CD14-positive monocyte (primary cell): ENCODE measurements at regions not wholly inside any gene's neighbourhood (a gene's known extent, or its start where the extent isn't known, plus 50 kb on each side); places are given as distances from the start of the nearest gene placed in this dataset.
A peak's percentile ranks its signal among the peaks of the same experiment; 100 is the strongest.

ENCODE experiments used
- DNase-seq, 3 donors: peaks; one replicate each; pipeline ENCODE4 v3.0.0-alpha.2; 2011 to 2022
- H2AFZ ChIP-seq: 2 replicates; pipeline ENCODE4 v1.6.0; 2012; ENCODE audit warnings: mild to moderate bottlenecking, low read depth, low read length, inconsistent platforms; ENCODE audit not compliant: insufficient read depth, poor library complexity, severe bottlenecking
- H3K27ac ChIP-seq, 2 donors: 1 replicate in 1 of 2; 2 replicates in 1 of 2; pipeline ENCODE4 v1.5.1; 2012 to 2013; ENCODE audit warnings: low read length in 2 of 2, control low read depth in 1 of 2, inconsistent platforms in 1 of 2, low read depth in 1 of 2, mild to moderate bottlenecking in 1 of 2
- H3K27me3 ChIP-seq, 2 donors: one replicate each; pipeline versions ENCODE4 v1.6.0 to v1.6.1; 2011 to 2013; ENCODE audit warnings: low read length in 2 of 2; ENCODE audit not compliant: control insufficient read depth in 2 of 2, insufficient read depth in 2 of 2
- H3K36me3 ChIP-seq, 2 donors: replicated peaks in 1 of 2; 1 replicate in 1 of 2; 2 replicates in 1 of 2; pipeline versions ENCODE4 v1.5.1 to v1.6.1; 2012 to 2013; ENCODE audit warnings: low read length in 2 of 2, control low read depth in 1 of 2, inconsistent platforms in 1 of 2, mild to moderate bottlenecking in 1 of 2; ENCODE audit not compliant: insufficient read depth in 2 of 2, control insufficient read depth in 1 of 2
- H3K4me1 ChIP-seq, 2 donors: 1 replicate in 1 of 2; 2 replicates in 1 of 2; pipeline versions ENCODE4 v1.5.1 to v1.6.1; 2012 to 2013; ENCODE audit warnings: low read length in 2 of 2, control low read depth in 1 of 2, inconsistent platforms in 1 of 2, mild to moderate bottlenecking in 1 of 2, moderate library complexity in 1 of 2; ENCODE audit not compliant: insufficient read depth in 2 of 2, control insufficient read depth in 1 of 2
- H3K4me2 ChIP-seq: replicated peaks from 2 replicates; pipeline ENCODE3; 2012; ENCODE audit warnings: low read length, moderate library complexity, mild to moderate bottlenecking; ENCODE audit not compliant: poor library complexity, severe bottlenecking; ENCODE audit errors: extremely low read depth
- H3K4me3 ChIP-seq, 3 experiments: fragments of 200-600 bp in 1 of 3; sonication (generic) in 1 of 3; replicated peaks in 1 of 3; 1 replicate in 2 of 3; 2 replicates in 1 of 3; pipeline ENCODE4 v1.5.1; 2011 to 2013; ENCODE audit warnings: low read length in 3 of 3, mild to moderate bottlenecking in 3 of 3, control low read depth in 2 of 3, low read depth in 2 of 3, inconsistent platforms in 1 of 3, moderate library complexity in 1 of 3
- H3K79me2 ChIP-seq: 2 replicates; pipeline ENCODE4 v1.6.0; 2012; ENCODE audit warnings: mild to moderate bottlenecking, control low read depth, inconsistent platforms, low read length, moderate library complexity; ENCODE audit not compliant: insufficient read depth
- H3K9ac ChIP-seq: 2 replicates; pipeline ENCODE4 v1.6.0; 2017; ENCODE audit warnings: low read length, mild to moderate bottlenecking; ENCODE audit not compliant: insufficient read depth, poor library complexity, severe bottlenecking
- H3K9me3 ChIP-seq, 2 donors: replicated peaks in 1 of 2; 1 replicate in 1 of 2; 2 replicates in 1 of 2; pipeline versions ENCODE4 v1.5.1 to v1.6.1; 2012 to 2013; ENCODE audit warnings: low read length in 2 of 2, control low read depth in 1 of 2; ENCODE audit not compliant: control insufficient read depth in 1 of 2, insufficient read depth in 1 of 2
- H4K20me1 ChIP-seq: 2 replicates; pipeline ENCODE4 v1.6.0; 2012; ENCODE audit warnings: mild to moderate bottlenecking, low read length, control low read depth, moderate library complexity; ENCODE audit not compliant: insufficient read depth
- H3K27ac Mint-ChIP-seq, 7 donors: one replicate each; pipeline ENCODE4 v1.8.0; 2020; ENCODE audit warnings: mild to moderate bottlenecking in 7 of 7, mixed read lengths in 7 of 7, moderate library complexity in 6 of 7, inconsistent platforms in 2 of 7
- H3K27me3 Mint-ChIP-seq, 3 donors: one replicate each; pipeline ENCODE4 v1.8.0; 2021 to 2022; ENCODE audit warnings: low read depth in 3 of 3, mild to moderate bottlenecking in 3 of 3, mixed read lengths in 3 of 3, moderate library complexity in 3 of 3, inconsistent platforms in 1 of 3
- H3K36me3 Mint-ChIP-seq, 2 donors: one replicate each; pipeline ENCODE4 v1.8.0; 2020; ENCODE audit warnings: mixed read lengths in 2 of 2, inconsistent platforms in 1 of 2, mild to moderate bottlenecking in 1 of 2
- H3K4me1 Mint-ChIP-seq: one replicate; pipeline ENCODE4 v1.8.0; 2020; ENCODE audit warnings: mild to moderate bottlenecking, mixed read lengths
- H3K4me3 Mint-ChIP-seq, 2 donors: one replicate each; pipeline ENCODE4 v1.8.0; 2020; ENCODE audit warnings: mild to moderate bottlenecking in 2 of 2, mixed read lengths in 2 of 2, moderate library complexity in 1 of 2
- H3K9me3 Mint-ChIP-seq, 7 donors: one replicate each; pipeline ENCODE4 v1.8.0; 2020 to 2022; ENCODE audit warnings: mixed read lengths in 7 of 7, mild to moderate bottlenecking in 6 of 7, moderate library complexity in 6 of 7, inconsistent platforms in 2 of 7
- CTCF ChIP-seq: fragments of 200-600 bp; IDR thresholded peaks from one replicate; pipeline ENCODE4 v1.8.0; 2022; ENCODE audit warnings: antibody characterized with exemption, mild to moderate bottlenecking
- WGBS: methylation state at CpG from one replicate; pipeline ENCODE4 v1.1.5; 2013; ENCODE audit warnings: missing lambda C conversion rate; ENCODE audit not compliant: insufficient coverage; 5-methylcytosine and 5-hydroxymethylcytosine counted together
- intact Hi-C, 2 donors: fragments of 100-400 bp; cut with micrococcal nuclease; formaldehyde crosslinking; loops; one replicate each; pipeline versions ENCODE4 v1.15.0 to v1.15.1; 2023

DNA sequence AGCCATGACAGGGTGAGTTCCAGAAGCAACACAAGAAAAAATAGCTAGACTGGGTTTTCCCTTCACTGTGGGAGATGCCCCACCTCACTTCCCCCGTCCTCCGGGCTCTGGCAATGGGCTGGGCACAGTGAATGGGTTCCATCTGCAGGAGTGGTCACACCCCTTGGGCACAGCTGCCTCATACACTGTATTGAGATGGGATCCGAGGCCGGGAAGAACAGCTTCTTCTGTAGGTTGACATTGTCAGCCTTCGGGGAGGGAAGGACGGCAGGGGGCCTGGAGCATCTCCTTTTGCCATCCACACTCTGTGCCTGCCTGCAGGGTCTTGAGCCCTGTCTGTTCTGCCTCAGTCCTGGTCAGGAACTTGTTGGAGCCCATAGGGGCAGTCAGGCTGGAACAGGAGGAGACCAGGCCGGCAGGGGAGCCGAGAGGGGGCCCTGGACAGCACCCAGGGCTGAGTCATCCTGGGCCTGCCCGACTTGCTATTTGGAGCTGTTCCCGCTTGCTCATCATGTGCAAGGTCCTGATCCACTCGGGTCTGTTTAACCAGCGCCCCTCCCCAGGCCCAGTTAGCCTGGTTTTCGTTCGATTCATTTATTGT is 286.7 kb downstream of the SEC14L1 start:
- Histone ChIP-seq H3K27me3 (no peaks in the 10 kb centered on the region), H3K9ac (peak overlapping the region; percentile 10), H3K4me3 (peak overlapping the region in 1 of 3 experiments; percentile 55), H3K36me3 (peaks cover 0 to 3% of the 10 kb centered on the region in 2 donors), H3K27ac (peak overlapping the region; percentile 53 to 67), H3K79me2 (peaks cover 54% of the 10 kb centered on the region), H2AFZ (no peak overlapping the region), H3K4me2 (peak overlapping the region; percentile 57), H4K20me1 (peaks cover 13% of the 10 kb centered on the region), H3K9me3 (no peaks in the 10 kb centered on the region), H3K4me1 (peaks cover 79 to 89% of the 10 kb centered on the region in 2 donors)
- H3K36me3 Mint-ChIP-seq = peaks cover 9 to 34% of the 10 kb centered on the region in 2 donors
- H3K27ac Mint-ChIP-seq = peak overlapping the region; percentile 75 to 95 (median 93)
- WGBS = 50% methylated on average over 11 of the region's 14 CpGs
- H3K9me3 Mint-ChIP-seq = no peaks in the 10 kb centered on the region
- H3K27me3 Mint-ChIP-seq = no peaks in the 10 kb centered on the region
- TF ChIP-seq CTCF = no peak
- intact Hi-C loops = loop anchor here (5.0 kb wide), 2 partner anchors 35 to 95 kb away; no protein-coding TSS in a partner anchor
- peak; percentile 47 to 80 (median 55) for DNase-seq
- H3K4me1 Mint-ChIP-seq = peaks cover 87% of the 10 kb centered on the region
- H3K4me3 Mint-ChIP-seq = peak overlapping the region in 1 of 2 donors; percentile 82

- no peaks in the 10 kb centered on the region for H3K27me3 ChIP-seq
- 37% methylated on average over 11 of the region's 13 CpGs for WGBS
- peak; percentile 70 to 83 (median 80) for DNase-seq
- Mint-ChIP-seq H3K9me3 (no peaks in the 10 kb centered on the region), H3K36me3 (peaks cover 8 to 33% of the 10 kb centered on the region in 2 donors), H3K27me3 (no peaks in the 10 kb centered on the region), H3K27ac (peak overlapping the region; percentile 75 to 95 (median 93)), H3K4me1 (peaks cover 87% of the 10 kb centered on the region), H3K4me3 (peak overlapping the region; percentile 62 to 82)
- peak overlapping the region; percentile 10 for H3K9ac ChIP-seq
- peak overlapping the region; percentile 57 for H3K4me2 ChIP-seq
- peaks cover 79 to 89% of the 10 kb centered on the region in 2 donors for H3K4me1 ChIP-seq
- intact Hi-C loops = loop anchor here (5.0 kb wide), 2 partner anchors 34 to 96 kb away; no protein-coding TSS in a partner anchor
- peak overlapping the region; percentile 53 to 67 for H3K27ac ChIP-seq
- TF ChIP-seq CTCF = no peak
- peaks cover 9% of the 10 kb centered on the region for H4K20me1 ChIP-seq
- H3K9me3 ChIP-seq = no peaks in the 10 kb centered on the region
- peaks cover 57% of the 10 kb centered on the region for H3K79me2 ChIP-seq
- H2AFZ ChIP-seq = no peak overlapping the region
- peak overlapping the region in 1 of 3 experiments; percentile 55 for H3K4me3 ChIP-seq
- H3K36me3 ChIP-seq = peaks cover 0 to 3% of the 10 kb centered on the region in 2 donors
Observed at GRCh38 chr17:77428020-77428748, 287.4 kb downstream of the SEC14L1 start.
